GM23338 (cell line): ENCODE measurements at regions not wholly inside any gene's neighbourhood (a gene's known extent, or its start where the extent isn't known, plus 50 kb on each side); places are given as distances from the start of the nearest gene placed in this dataset.

Source experiments
- ATAC-seq: fragments of 200-7000 bp; cut with Tn5 transposase; 3 replicates; pipeline ENCODE4 v1.9.1; 2020
- DNase-seq: peaks from one replicate; pipeline ENCODE4 v3.0.0-alpha.2; 2015; ENCODE audit warnings: low spot score
- H2AFZ ChIP-seq: fragments of 200-600 bp; sonication (generic); 2 replicates; pipeline ENCODE4 v1.8.0; 2016; ENCODE audit warnings: antibody characterized with exemption, mild to moderate bottlenecking, moderate library complexity
- H3F3A ChIP-seq: fragments of 200-600 bp; sonication (generic); replicated peaks from 2 replicates; pipeline ENCODE4 v1.8.0; 2017; ENCODE audit warnings: antibody characterized with exemption, mixed run types, low read depth
- H3K27ac ChIP-seq: fragments of 200-600 bp; sonication (generic); 2 replicates; pipeline ENCODE4 v1.6.1; 2016; ENCODE audit warnings: low read depth
- H3K27me3 ChIP-seq: fragments of 200-600 bp; sonication (generic); 2 replicates; pipeline ENCODE4 v1.8.0; 2016; ENCODE audit warnings: mild to moderate bottlenecking, mixed run types, moderate library complexity; ENCODE audit not compliant: insufficient read depth
- H3K36me3 ChIP-seq: fragments of 200-600 bp; sonication (generic); 2 replicates; pipeline ENCODE4 v1.8.0; 2016; ENCODE audit warnings: mild to moderate bottlenecking; ENCODE audit not compliant: insufficient read depth
- H3K4me1 ChIP-seq: fragments of 200-600 bp; sonication (generic); 2 replicates; pipeline ENCODE4 v1.8.0; 2016; ENCODE audit warnings: mild to moderate bottlenecking, moderate library complexity; ENCODE audit not compliant: insufficient read depth
- H3K4me2 ChIP-seq: fragments of 200-600 bp; sonication (generic); 2 replicates; pipeline ENCODE4 v1.7.1; 2017; ENCODE audit warnings: mixed run types
- H3K4me3 ChIP-seq: fragments of 200-600 bp; sonication (generic); 2 replicates; pipeline ENCODE4 v1.6.1; 2016; ENCODE audit warnings: mixed run types
- H3K79me2 ChIP-seq: fragments of 200-600 bp; sonication (generic); replicated peaks from 2 replicates; pipeline ENCODE4 v1.8.0; 2017; ENCODE audit warnings: mild to moderate bottlenecking; ENCODE audit not compliant: insufficient read depth
- H3K9me2 ChIP-seq: fragments of 200-600 bp; sonication (generic); 2 replicates; pipeline ENCODE4 v1.8.0; 2017; ENCODE audit not compliant: insufficient read depth
- H4K20me1 ChIP-seq: fragments of 200-600 bp; sonication (generic); replicated peaks from 2 replicates; pipeline ENCODE4 v1.8.0; 2017; ENCODE audit warnings: mild to moderate bottlenecking; ENCODE audit not compliant: insufficient read depth
- H3K27ac Mint-ChIP-seq: 2 replicates; pipeline ENCODE4 v1.8.0; 2020; ENCODE audit warnings: inconsistent platforms, mild to moderate bottlenecking, moderate library complexity, mixed read lengths
- H3K27me3 Mint-ChIP-seq: 3 replicates; pipeline ENCODE4 v1.8.0; 2022; ENCODE audit warnings: low read depth, mild to moderate bottlenecking, moderate library complexity, mixed read lengths, inconsistent platforms; ENCODE audit not compliant: insufficient read depth, poor library complexity
- H3K36me3 Mint-ChIP-seq: 3 replicates; pipeline ENCODE4 v1.8.0; 2021; ENCODE audit warnings: low read depth, mild to moderate bottlenecking, inconsistent platforms, moderate library complexity, mixed read lengths
- H3K4me1 Mint-ChIP-seq: 3 replicates; pipeline ENCODE4 v1.8.0; 2020; ENCODE audit warnings: mild to moderate bottlenecking, inconsistent platforms, mixed read lengths
- H3K4me3 Mint-ChIP-seq: 3 replicates; pipeline ENCODE4 v1.8.0; 2021; ENCODE audit warnings: moderate library complexity, mild to moderate bottlenecking, inconsistent platforms, mixed read lengths
- H3K9me3 Mint-ChIP-seq: 3 replicates; pipeline ENCODE4 v1.8.0; 2020; ENCODE audit warnings: moderate library complexity, mild to moderate bottlenecking, inconsistent platforms, mixed read lengths
- EZH2 ChIP-seq: fragments of 200-600 bp; sonication (generic); IDR thresholded peaks from one replicate; pipeline ENCODE4 v1.8.0; 2017; ENCODE audit warnings: antibody characterized with exemption, mild to moderate bottlenecking, low read depth; ENCODE audit not compliant: unreplicated experiment
- EZH2phosphoT487 ChIP-seq: fragments of 200-600 bp; sonication (generic); IDR thresholded peaks from one replicate; pipeline ENCODE4 v1.8.1; 2018; ENCODE audit warnings: antibody characterized with exemption; ENCODE audit not compliant: unreplicated experiment
- JUNB ChIP-seq: IDR thresholded peaks from one replicate; pipeline ENCODE4 v1.6.1; 2016; ENCODE audit warnings: antibody characterized with exemption; ENCODE audit not compliant: unreplicated experiment
- NANOG ChIP-seq: IDR thresholded peaks from 2 replicates; pipeline ENCODE4 v1.6.1; 2016; ENCODE audit warnings: antibody characterized with exemption, borderline replicate concordance
- POLR2AphosphoS5 ChIP-seq: IDR thresholded peaks from 2 replicates; pipeline ENCODE4 v1.6.1; 2016; ENCODE audit warnings: antibody characterized with exemption, low read depth
- STAT1 ChIP-seq: IDR thresholded peaks from one replicate; pipeline ENCODE4 v1.6.1; 2016; ENCODE audit warnings: antibody characterized with exemption; ENCODE audit not compliant: unreplicated experiment
- ZNF331 ChIP-seq: fragments of 250-450 bp; sonication (Bioruptor Pico); IDR thresholded peaks from 2 replicates; pipeline ENCODE4 v1.5.0; 2020; ENCODE audit warnings: low read depth, mild to moderate bottlenecking, moderate library complexity
- TF ChIP-seq, protein P1 (sequence below): IDR thresholded peaks from one replicate; pipeline ENCODE4 v1.6.1; 2018; ENCODE audit warnings: antibody characterized with exemption; ENCODE audit not compliant: unreplicated experiment
- TF ChIP-seq, protein P2 (sequence below): IDR thresholded peaks from 2 replicates; pipeline ENCODE4 v1.6.1; 2016; ENCODE audit warnings: antibody characterized with exemption
- TF ChIP-seq, protein P3 (sequence below): fragments of 250-450 bp; sonication (Bioruptor Pico); IDR thresholded peaks from 2 replicates; pipeline ENCODE4 v1.5.0; 2020; ENCODE audit warnings: mild to moderate bottlenecking, moderate library complexity
- TF ChIP-seq, protein P4 (sequence below), 2 experiments: fragments of 200-600 bp in 1 of 2; sonication (generic) in 1 of 2; conservative IDR thresholded peaks; 2 replicates each; pipeline versions ENCODE4 v1.5.1 to v1.6.1; 2016 to 2017; ENCODE audit warnings: antibody characterized with exemption in 2 of 2, low read depth in 2 of 2, mild to moderate bottlenecking in 2 of 2, moderate library complexity in 1 of 2

- TF ChIP-seq, protein P1, sequence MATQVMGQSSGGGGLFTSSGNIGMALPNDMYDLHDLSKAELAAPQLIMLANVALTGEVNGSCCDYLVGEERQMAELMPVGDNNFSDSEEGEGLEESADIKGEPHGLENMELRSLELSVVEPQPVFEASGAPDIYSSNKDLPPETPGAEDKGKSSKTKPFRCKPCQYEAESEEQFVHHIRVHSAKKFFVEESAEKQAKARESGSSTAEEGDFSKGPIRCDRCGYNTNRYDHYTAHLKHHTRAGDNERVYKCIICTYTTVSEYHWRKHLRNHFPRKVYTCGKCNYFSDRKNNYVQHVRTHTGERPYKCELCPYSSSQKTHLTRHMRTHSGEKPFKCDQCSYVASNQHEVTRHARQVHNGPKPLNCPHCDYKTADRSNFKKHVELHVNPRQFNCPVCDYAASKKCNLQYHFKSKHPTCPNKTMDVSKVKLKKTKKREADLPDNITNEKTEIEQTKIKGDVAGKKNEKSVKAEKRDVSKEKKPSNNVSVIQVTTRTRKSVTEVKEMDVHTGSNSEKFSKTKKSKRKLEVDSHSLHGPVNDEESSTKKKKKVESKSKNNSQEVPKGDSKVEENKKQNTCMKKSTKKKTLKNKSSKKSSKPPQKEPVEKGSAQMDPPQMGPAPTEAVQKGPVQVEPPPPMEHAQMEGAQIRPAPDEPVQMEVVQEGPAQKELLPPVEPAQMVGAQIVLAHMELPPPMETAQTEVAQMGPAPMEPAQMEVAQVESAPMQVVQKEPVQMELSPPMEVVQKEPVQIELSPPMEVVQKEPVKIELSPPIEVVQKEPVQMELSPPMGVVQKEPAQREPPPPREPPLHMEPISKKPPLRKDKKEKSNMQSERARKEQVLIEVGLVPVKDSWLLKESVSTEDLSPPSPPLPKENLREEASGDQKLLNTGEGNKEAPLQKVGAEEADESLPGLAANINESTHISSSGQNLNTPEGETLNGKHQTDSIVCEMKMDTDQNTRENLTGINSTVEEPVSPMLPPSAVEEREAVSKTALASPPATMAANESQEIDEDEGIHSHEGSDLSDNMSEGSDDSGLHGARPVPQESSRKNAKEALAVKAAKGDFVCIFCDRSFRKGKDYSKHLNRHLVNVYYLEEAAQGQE = no peak
- no peak for TF ChIP-seq EZH2
- TF ChIP-seq ZNF331 = no peak
- TF ChIP-seq NANOG = no peak
- TF ChIP-seq EZH2phosphoT487 = no peak
- no peak for TF ChIP-seq STAT1
Observed at GRCh38 chr3:78348664-78349063, 1308.8 kb downstream of the ROBO2 start (continued).

DNA sequence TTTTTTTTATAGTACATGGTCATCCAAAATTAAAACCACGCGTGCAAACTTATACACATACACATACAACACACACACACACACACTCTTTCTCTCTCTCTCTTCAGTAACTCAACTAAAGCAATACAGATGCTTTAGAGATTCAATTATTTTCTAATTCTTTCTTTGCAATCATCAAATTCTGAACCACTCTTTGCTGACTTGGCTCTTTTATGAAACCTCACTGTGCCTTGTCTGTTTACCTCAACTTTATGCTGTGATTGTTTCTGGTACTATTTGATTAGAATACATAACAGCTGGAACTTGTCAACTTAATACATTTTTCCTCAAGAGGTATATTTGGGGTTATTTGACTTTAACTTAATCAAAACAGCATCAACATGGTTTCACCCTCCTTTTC lies 1309.7 kb downstream of the ROBO2 start:
- peaks cover 5% of the 10 kb centered on the region for H3K27me3 Mint-ChIP-seq
- H3K36me3 Mint-ChIP-seq = peaks cover 13% of the 10 kb centered on the region; the same call in 2 of the 3 replicates
- no peak for DNase-seq
- Histone ChIP-seq H3K4me1 (peaks cover 66% of the 10 kb centered on the region), H2AFZ (no peak overlapping the region), H3K79me2 (no peaks in the 10 kb centered on the region), H3F3A (peaks cover 8% of the 10 kb centered on the region), H3K4me3 (no peak overlapping the region), H3K9me2 (no peaks in the 10 kb centered on the region), H3K4me2 (no peak overlapping the region), H3K36me3 (no peaks in the 10 kb centered on the region), H3K27me3 (no peaks in the 10 kb centered on the region), H4K20me1 (no peaks in the 10 kb centered on the region), H3K27ac (no peak overlapping the region)
- no peak overlapping the region for H3K27ac Mint-ChIP-seq
- H3K9me3 Mint-ChIP-seq = peaks cover 7% of the 10 kb centered on the region; the same call in 2 of the 3 replicates
- no peak for ATAC-seq
- H3K4me1 Mint-ChIP-seq = peaks cover 53% of the 10 kb centered on the region
- H3K4me3 Mint-ChIP-seq = no peak overlapping the region
- TF ChIP-seq, protein P2, sequence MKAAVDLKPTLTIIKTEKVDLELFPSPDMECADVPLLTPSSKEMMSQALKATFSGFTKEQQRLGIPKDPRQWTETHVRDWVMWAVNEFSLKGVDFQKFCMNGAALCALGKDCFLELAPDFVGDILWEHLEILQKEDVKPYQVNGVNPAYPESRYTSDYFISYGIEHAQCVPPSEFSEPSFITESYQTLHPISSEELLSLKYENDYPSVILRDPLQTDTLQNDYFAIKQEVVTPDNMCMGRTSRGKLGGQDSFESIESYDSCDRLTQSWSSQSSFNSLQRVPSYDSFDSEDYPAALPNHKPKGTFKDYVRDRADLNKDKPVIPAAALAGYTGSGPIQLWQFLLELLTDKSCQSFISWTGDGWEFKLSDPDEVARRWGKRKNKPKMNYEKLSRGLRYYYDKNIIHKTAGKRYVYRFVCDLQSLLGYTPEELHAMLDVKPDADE = no peak
- TF ChIP-seq, protein P3, sequence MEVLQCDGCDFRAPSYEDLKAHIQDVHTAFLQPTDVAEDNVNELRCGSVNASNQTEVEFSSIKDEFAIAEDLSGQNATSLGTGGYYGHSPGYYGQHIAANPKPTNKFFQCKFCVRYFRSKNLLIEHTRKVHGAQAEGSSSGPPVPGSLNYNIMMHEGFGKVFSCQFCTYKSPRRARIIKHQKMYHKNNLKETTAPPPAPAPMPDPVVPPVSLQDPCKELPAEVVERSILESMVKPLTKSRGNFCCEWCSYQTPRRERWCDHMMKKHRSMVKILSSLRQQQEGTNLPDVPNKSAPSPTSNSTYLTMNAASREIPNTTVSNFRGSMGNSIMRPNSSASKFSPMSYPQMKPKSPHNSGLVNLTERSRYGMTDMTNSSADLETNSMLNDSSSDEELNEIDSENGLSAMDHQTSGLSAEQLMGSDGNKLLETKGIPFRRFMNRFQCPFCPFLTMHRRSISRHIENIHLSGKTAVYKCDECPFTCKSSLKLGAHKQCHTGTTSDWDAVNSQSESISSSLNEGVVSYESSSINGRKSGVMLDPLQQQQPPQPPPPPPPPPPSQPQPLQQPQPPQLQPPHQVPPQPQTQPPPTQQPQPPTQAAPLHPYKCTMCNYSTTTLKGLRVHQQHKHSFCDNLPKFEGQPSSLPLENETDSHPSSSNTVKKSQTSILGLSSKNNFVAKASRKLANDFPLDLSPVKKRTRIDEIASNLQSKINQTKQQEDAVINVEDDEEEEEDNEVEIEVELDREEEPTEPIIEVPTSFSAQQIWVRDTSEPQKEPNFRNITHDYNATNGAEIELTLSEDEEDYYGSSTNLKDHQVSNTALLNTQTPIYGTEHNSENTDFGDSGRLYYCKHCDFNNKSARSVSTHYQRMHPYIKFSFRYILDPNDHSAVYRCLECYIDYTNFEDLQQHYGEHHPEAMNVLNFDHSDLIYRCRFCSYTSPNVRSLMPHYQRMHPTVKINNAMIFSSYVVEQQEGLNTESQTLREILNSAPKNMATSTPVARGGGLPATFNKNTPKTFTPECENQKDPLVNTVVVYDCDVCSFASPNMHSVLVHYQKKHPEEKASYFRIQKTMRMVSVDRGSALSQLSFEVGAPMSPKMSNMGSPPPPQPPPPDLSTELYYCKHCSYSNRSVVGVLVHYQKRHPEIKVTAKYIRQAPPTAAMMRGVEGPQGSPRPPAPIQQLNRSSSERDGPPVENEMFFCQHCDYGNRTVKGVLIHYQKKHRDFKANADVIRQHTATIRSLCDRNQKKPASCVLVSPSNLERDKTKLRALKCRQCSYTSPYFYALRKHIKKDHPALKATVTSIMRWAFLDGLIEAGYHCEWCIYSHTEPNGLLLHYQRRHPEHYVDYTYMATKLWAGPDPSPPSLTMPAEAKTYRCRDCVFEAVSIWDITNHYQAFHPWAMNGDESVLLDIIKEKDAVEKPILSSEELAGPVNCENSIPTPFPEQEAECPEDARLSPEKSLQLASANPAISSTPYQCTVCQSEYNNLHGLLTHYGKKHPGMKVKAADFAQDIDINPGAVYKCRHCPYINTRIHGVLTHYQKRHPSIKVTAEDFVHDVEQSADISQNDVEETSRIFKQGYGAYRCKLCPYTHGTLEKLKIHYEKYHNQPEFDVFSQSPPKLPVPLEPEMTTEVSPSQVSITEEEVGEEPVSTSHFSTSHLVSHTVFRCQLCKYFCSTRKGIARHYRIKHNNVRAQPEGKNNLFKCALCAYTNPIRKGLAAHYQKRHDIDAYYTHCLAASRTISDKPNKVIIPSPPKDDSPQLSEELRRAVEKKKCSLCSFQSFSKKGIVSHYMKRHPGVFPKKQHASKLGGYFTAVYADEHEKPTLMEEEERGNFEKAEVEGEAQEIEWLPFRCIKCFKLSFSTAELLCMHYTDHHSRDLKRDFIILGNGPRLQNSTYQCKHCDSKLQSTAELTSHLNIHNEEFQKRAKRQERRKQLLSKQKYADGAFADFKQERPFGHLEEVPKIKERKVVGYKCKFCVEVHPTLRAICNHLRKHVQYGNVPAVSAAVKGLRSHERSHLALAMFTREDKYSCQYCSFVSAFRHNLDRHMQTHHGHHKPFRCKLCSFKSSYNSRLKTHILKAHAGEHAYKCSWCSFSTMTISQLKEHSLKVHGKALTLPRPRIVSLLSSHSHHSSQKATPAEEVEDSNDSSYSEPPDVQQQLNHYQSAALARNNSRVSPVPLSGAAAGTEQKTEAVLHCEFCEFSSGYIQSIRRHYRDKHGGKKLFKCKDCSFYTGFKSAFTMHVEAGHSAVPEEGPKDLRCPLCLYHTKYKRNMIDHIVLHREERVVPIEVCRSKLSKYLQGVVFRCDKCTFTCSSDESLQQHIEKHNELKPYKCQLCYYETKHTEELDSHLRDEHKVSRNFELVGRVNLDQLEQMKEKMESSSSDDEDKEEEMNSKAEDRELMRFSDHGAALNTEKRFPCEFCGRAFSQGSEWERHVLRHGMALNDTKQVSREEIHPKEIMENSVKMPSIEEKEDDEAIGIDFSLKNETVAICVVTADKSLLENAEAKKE (CRISPR knock-in tag) = no peak
- no peak for TF ChIP-seq JUNB
- TF ChIP-seq, protein P4, sequence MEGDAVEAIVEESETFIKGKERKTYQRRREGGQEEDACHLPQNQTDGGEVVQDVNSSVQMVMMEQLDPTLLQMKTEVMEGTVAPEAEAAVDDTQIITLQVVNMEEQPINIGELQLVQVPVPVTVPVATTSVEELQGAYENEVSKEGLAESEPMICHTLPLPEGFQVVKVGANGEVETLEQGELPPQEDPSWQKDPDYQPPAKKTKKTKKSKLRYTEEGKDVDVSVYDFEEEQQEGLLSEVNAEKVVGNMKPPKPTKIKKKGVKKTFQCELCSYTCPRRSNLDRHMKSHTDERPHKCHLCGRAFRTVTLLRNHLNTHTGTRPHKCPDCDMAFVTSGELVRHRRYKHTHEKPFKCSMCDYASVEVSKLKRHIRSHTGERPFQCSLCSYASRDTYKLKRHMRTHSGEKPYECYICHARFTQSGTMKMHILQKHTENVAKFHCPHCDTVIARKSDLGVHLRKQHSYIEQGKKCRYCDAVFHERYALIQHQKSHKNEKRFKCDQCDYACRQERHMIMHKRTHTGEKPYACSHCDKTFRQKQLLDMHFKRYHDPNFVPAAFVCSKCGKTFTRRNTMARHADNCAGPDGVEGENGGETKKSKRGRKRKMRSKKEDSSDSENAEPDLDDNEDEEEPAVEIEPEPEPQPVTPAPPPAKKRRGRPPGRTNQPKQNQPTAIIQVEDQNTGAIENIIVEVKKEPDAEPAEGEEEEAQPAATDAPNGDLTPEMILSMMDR (conservative IDR thresholded peaks at IDR 0.05; ENCODE audit: low read depth in 2 of 2) = no peak
- no peak for TF ChIP-seq STAT1
- TF ChIP-seq POLR2AphosphoS5 = no peak
